HG03103 (cell line): ENCODE measurements at regions not wholly inside any gene's neighbourhood (a gene's known extent, or its start where the extent isn't known, plus 50 kb on each side); places are given as distances from the start of the nearest gene placed in this dataset.
"Not testable (repeated sequence)": the region's sequence is repeated elsewhere in the genome, so short reads cannot be mapped to it uniquely, and the experiment has no call there.

Source experiments
- ATAC-seq: cut with Tn5 transposase; IDR thresholded peaks from one replicate; pipeline ENCODE4 v1.9.1; 2021; ENCODE audit warnings: low read depth; ENCODE audit not compliant: unreplicated experiment

GRCh38 chr3:164018500-164018899, 1059.8 kb downstream of the SI start:
- ATAC-seq, result no peak

- ATAC-seq, result no peak
Measured at GRCh38 chr3:164007765-164008164, 1070.5 kb downstream of the SI start.

GRCh38 chr3:164004205-164004604, 1074.1 kb downstream of the SI start:
- no peak for ATAC-seq

- ATAC-seq, result not testable (repeated sequence)
Measured at GRCh38 chr3:164003016-164003415, 1075.3 kb downstream of the SI start.

- ATAC-seq, result no peak
Measured at GRCh38 chr3:163983940-163984339, 1094.4 kb downstream of the SI start.

- ATAC-seq, result no peak
Measured at GRCh38 chr3:163971861-163972260, 1106.4 kb downstream of the SI start.

- no peak for ATAC-seq
Measured at GRCh38 chr3:163957072-163957471, 1121.2 kb downstream of the SI start.

- no peak for ATAC-seq
Measured at GRCh38 chr3:163953526-163953925, 1124.8 kb downstream of the SI start.

- ATAC-seq, result no peak
Measured at GRCh38 chr3:163952499-163952898, 1125.8 kb downstream of the SI start.

GRCh38 chr3:163951397-163951987, 1126.8 kb downstream of the SI start:
- ATAC-seq, result no peak

GRCh38 chr3:163946785-163947184, 1131.5 kb downstream of the SI start:
- no peak for ATAC-seq

GRCh38 chr3:163943664-163944063, 1134.6 kb downstream of the SI start:
- ATAC-seq, result no peak

- ATAC-seq, result no peak
Measured at GRCh38 chr3:163939926-163940325, 1138.4 kb downstream of the SI start.

GRCh38 chr3:163936543-163936942, 1141.8 kb downstream of the SI start:
- ATAC-seq, result no peak

GRCh38 chr3:163935411-163935810, 1142.9 kb downstream of the SI start:
- ATAC-seq, result no peak

- no peak for ATAC-seq
Measured at GRCh38 chr3:163929069-163929652, 1149.1 kb downstream of the SI start.

GRCh38 chr3:163927521-163927920, 1150.8 kb downstream of the SI start:
- no peak for ATAC-seq

- no peak for ATAC-seq
Measured at GRCh38 chr3:163924600-163924999, 1153.7 kb downstream of the SI start.

- no peak for ATAC-seq
Measured at GRCh38 chr3:163919154-163919553, 1159.1 kb downstream of the SI start.

- no peak for ATAC-seq
Measured at GRCh38 chr3:163916596-163917560, 1161.4 kb downstream of the SI start.

- ATAC-seq, result no peak
Measured at GRCh38 chr3:163915280-163915679, 1163.0 kb downstream of the SI start.

- no peak for ATAC-seq
Measured at GRCh38 chr3:163914567-163914966, 1163.7 kb downstream of the SI start.
